Endothelial cell (in vitro differentiated cells): ENCODE measurements at regions not wholly inside any gene's neighbourhood (a gene's known extent, or its start where the extent isn't known, plus 50 kb on each side); places are given as distances from the start of the nearest gene placed in this dataset.

ENCODE experiments used
- DNase-seq: peaks from one replicate; pipeline ENCODE4 v3.0.0; 2021; ENCODE audit warnings: low spot score
- H3K27ac Mint-ChIP-seq: one replicate; pipeline ENCODE4 v1.8.0; 2021; ENCODE audit warnings: mixed read lengths, inconsistent platforms; ENCODE audit not compliant: unreplicated experiment
- H3K27me3 Mint-ChIP-seq: one replicate; pipeline ENCODE4 v1.8.0; 2021; ENCODE audit warnings: mild to moderate bottlenecking, moderate library complexity, mixed read lengths, inconsistent platforms; ENCODE audit not compliant: unreplicated experiment
- H3K36me3 Mint-ChIP-seq: one replicate; pipeline ENCODE4 v1.8.0; 2021; ENCODE audit warnings: mild to moderate bottlenecking, low read depth, mixed read lengths, inconsistent platforms; ENCODE audit not compliant: unreplicated experiment
- H3K4me1 Mint-ChIP-seq: one replicate; pipeline ENCODE4 v1.8.0; 2021; ENCODE audit warnings: mild to moderate bottlenecking, mixed read lengths, inconsistent platforms; ENCODE audit not compliant: unreplicated experiment
- H3K4me3 Mint-ChIP-seq: one replicate; pipeline ENCODE4 v1.8.0; 2021; ENCODE audit warnings: mild to moderate bottlenecking, mixed read lengths, inconsistent platforms; ENCODE audit not compliant: unreplicated experiment
- H3K9me3 Mint-ChIP-seq: one replicate; pipeline ENCODE4 v1.8.0; 2021; ENCODE audit warnings: mixed read lengths, inconsistent platforms; ENCODE audit not compliant: unreplicated experiment
- CTCF ChIP-seq: fragments of 200-600 bp; sonication (generic); IDR thresholded peaks from one replicate; pipeline ENCODE4 v1.5.0; 2021; ENCODE audit warnings: antibody characterized with exemption; ENCODE audit not compliant: unreplicated experiment

- Mint-ChIP-seq H3K9me3 (no peaks in the 10 kb centered on the region), H3K27me3 (no peaks in the 10 kb centered on the region), H3K4me1 (no peaks in the 10 kb centered on the region), H3K27ac (no peak overlapping the region), H3K36me3 (no peaks in the 10 kb centered on the region), H3K4me3 (no peak overlapping the region)
- no peak for DNase-seq
- no peak for TF ChIP-seq CTCF
These were observed 270.9 kb upstream of the ANKH start for GRCh38 chr5:15142458-15142857.

GRCh38 chr5:15137414-15137813 is 265.8 kb upstream of the ANKH start:
- Mint-ChIP-seq H3K36me3 (no peaks in the 10 kb centered on the region), H3K27me3 (no peaks in the 10 kb centered on the region), H3K4me3 (no peak overlapping the region), H3K9me3 (no peaks in the 10 kb centered on the region), H3K27ac (no peak overlapping the region), H3K4me1 (no peaks in the 10 kb centered on the region)
- no peak for DNase-seq
- TF ChIP-seq CTCF = no peak

GRCh38 chr5:15135661-15136060 is 264.1 kb upstream of the ANKH start:
- H3K36me3 Mint-ChIP-seq = no peaks in the 10 kb centered on the region
- no peaks in the 10 kb centered on the region for H3K4me1 Mint-ChIP-seq
- H3K4me3 Mint-ChIP-seq = no peak overlapping the region
- H3K27me3 Mint-ChIP-seq = no peaks in the 10 kb centered on the region
- TF ChIP-seq CTCF = no peak
- H3K9me3 Mint-ChIP-seq = no peaks in the 10 kb centered on the region
- no peak overlapping the region for H3K27ac Mint-ChIP-seq
- DNase-seq = no peak

- no peaks in the 10 kb centered on the region for H3K4me1 Mint-ChIP-seq
- no peak for DNase-seq
- H3K9me3 Mint-ChIP-seq = no peaks in the 10 kb centered on the region
- H3K27ac Mint-ChIP-seq = no peak overlapping the region
- H3K36me3 Mint-ChIP-seq = no peaks in the 10 kb centered on the region
- no peaks in the 10 kb centered on the region for H3K27me3 Mint-ChIP-seq
- no peak for TF ChIP-seq CTCF
- no peak overlapping the region for H3K4me3 Mint-ChIP-seq
These were observed 261.9 kb upstream of the ANKH start for GRCh38 chr5:15133456-15133965.

- TF ChIP-seq CTCF = no peak
- H3K9me3 Mint-ChIP-seq = no peaks in the 10 kb centered on the region
- no peaks in the 10 kb centered on the region for H3K36me3 Mint-ChIP-seq
- no peak for DNase-seq
- H3K27ac Mint-ChIP-seq = no peak overlapping the region
- no peaks in the 10 kb centered on the region for H3K4me1 Mint-ChIP-seq
- H3K4me3 Mint-ChIP-seq = no peak overlapping the region
- H3K27me3 Mint-ChIP-seq = no peaks in the 10 kb centered on the region
These were observed 261.3 kb upstream of the ANKH start for GRCh38 chr5:15132816-15133405.
